GM19372 (cell line): ENCODE measurements at regions not wholly inside any gene's neighbourhood (a gene's known extent, or its start where the extent isn't known, plus 50 kb on each side); places are given as distances from the start of the nearest gene placed in this dataset.
A peak's percentile ranks its signal among the peaks of the same experiment; 100 is the strongest.

ENCODE experiments used
- ATAC-seq: cut with Tn5 transposase; IDR thresholded peaks from one replicate; pipeline ENCODE4 v1.9.1; 2021; ENCODE audit warnings: mild to moderate bottlenecking, low read depth, moderate library complexity; ENCODE audit not compliant: unreplicated experiment

- no peak for ATAC-seq
Measured at GRCh38 chr13:39279077-39279476, 240.8 kb downstream of the NHLRC3 start.

- no peak for ATAC-seq
Measured at GRCh38 chr13:39281539-39282150, 243.4 kb downstream of the NHLRC3 start.

GRCh38 chr13:39282400-39282972 lies 244.2 kb downstream of the NHLRC3 start:
- peak; percentile 94 for ATAC-seq

- ATAC-seq, result no peak
Measured at GRCh38 chr13:39283072-39283471, 244.8 kb downstream of the NHLRC3 start.

- ATAC-seq, result no peak
Measured at GRCh38 chr13:39284801-39285388, 246.6 kb downstream of the NHLRC3 start.
